Activated naive CD4-positive, alpha-beta T cell treated with anti-CD3 and anti-CD28 coated beads, Interleukin-2, amount 50 U/mL, for 72 hours (primary cell): ENCODE measurements at regions not wholly inside any gene's neighbourhood (a gene's known extent, or its start where the extent isn't known, plus 50 kb on each side); places are given as distances from the start of the nearest gene placed in this dataset.

ENCODE experiments used
- ATAC-seq, 2 donors: fragments of 150-1000 bp; cut with Tn5 transposase; 2 replicates each; pipeline ENCODE4 v1.10.0; 2021; ENCODE audit warnings: mild to moderate bottlenecking in 2 of 2, moderate library complexity in 2 of 2
- DNase-seq, 2 donors: peaks; one replicate each; pipeline ENCODE4 v3.0.0; 2021 to 2022; ENCODE audit warnings: low spot score in 2 of 2
- H3K27ac Mint-ChIP-seq, 2 donors: one replicate each; pipeline ENCODE4 v1.8.0; 2022; ENCODE audit warnings: mild to moderate bottlenecking in 2 of 2, mixed read lengths in 2 of 2
- H3K36me3 Mint-ChIP-seq, 2 donors: one replicate each; pipeline ENCODE4 v1.8.0; 2022; ENCODE audit warnings: mixed read lengths in 2 of 2
- H3K9me3 Mint-ChIP-seq, 2 donors: one replicate each; pipeline ENCODE4 v1.8.0; 2022; ENCODE audit warnings: mixed read lengths in 2 of 2

DNA sequence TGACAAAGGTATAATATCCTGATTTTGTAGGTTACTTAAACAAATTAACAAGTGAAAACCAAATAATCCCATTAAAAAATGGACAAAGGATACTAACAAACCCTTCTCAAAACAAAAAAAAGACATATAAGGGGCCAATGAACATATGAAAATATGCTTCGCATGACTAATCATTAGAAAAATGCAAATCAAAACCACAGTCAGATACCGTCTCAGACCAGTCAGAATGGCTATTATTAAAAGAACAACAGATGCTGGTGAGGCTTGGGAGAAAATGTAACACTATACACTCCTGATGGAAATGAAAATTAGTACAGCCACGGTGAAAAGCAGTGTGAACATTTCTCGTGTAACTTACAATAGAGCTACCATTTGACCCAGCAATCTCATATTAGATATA lies 1542.2 kb upstream of the CDH9 start:
- no peak for DNase-seq
- peaks cover 49 to 54% of the 10 kb centered on the region in 2 donors for H3K9me3 Mint-ChIP-seq
- H3K27ac Mint-ChIP-seq, result no peak overlapping the region
- peaks cover 7 to 11% of the 10 kb centered on the region in 2 donors for H3K36me3 Mint-ChIP-seq
- no peak for ATAC-seq

DNA sequence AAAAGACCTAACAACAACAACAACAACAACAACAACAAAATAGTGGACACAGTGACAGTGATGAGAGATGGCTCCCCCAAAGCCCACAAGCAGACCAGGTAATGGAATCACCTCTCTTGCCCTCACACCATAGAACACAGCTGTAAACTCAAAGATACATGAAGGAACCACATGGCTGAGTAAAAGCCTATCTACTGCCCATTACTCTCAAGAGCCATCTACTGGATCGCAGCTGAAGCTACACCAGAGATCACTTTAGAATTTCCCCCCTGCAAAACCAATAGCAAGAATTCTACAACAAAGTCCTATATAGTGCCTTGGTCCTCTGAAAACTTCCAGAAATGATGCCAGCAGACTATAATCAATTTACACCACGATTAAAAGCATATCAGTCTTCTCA lies 1537.6 kb upstream of the CDH9 start:
- H3K9me3 Mint-ChIP-seq, result peaks cover 57 to 59% of the 10 kb centered on the region in 2 donors
- ATAC-seq, result no peak
- no peak overlapping the region for H3K27ac Mint-ChIP-seq
- peaks cover 7 to 22% of the 10 kb centered on the region in 2 donors for H3K36me3 Mint-ChIP-seq
- no peak for DNase-seq

DNA sequence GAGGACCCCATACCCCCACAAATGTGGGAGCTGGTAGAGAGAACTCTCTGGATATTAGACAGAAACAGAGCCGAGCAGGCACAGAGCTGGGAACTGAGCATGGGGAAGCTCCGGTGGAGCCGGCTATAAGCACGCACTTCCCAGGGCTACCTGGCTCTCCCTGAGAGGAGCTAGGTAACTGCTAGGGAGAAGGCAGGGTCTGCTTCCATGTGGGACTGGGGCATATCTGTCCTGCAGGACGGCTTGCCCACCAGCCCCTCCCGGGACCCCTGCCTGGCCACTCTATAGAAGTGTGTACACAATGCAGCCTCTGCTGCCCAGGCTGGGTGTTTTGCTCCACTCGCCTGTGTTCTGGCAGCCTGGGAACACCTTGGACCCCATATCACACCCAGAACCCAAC lies 1537.0 kb upstream of the CDH9 start:
- Mint-ChIP-seq H3K9me3 (peaks cover 54 to 55% of the 10 kb centered on the region in 2 donors), H3K27ac (no peak overlapping the region), H3K36me3 (peaks cover 7 to 22% of the 10 kb centered on the region in 2 donors)
- DNase-seq (no peak), ATAC-seq (no peak)

DNA sequence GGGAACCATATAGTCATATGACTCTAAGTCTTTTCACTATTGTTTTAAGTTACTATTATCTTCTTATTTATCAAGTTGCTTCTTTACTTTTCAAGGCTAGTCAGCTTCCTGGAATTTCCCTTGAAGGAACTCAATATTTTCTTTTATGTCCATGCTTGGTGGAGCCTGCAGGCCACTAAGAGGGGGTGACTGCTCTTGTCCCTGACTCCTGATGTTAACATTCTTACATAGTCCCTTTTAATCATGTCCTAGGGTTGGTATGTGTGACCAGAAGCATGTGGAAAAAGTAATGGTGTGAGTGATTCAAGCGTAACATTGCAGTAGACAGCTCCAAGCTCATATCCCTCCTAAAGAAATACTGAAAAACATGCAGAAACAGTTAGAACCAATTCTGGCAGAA lies 1536.2 kb upstream of the CDH9 start:
- ATAC-seq (no peak), DNase-seq (no peak)
- Mint-ChIP-seq H3K36me3 (peaks cover 5 to 22% of the 10 kb centered on the region in 2 donors), H3K9me3 (peaks cover 49 to 53% of the 10 kb centered on the region in 2 donors), H3K27ac (no peak overlapping the region)

DNA sequence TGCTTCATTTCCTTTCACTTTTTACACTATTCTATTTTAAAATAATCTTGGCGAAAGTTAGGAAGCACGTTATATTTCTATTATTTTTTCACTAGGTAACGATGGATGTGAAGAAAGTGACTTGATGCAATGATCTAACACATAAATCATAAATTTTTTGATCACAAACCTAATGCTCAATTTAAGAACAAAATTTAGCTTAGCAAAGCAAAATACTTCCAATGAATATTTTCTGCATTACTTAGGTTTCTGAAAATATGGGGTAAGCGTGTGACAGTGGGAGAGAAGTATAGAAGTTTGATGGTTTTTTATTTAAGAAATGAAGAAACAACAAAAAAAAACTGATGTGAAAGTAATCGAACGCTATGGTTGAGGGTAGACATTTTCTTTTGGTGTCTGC lies 1528.7 kb upstream of the CDH9 start:
- no peak for DNase-seq

DNA sequence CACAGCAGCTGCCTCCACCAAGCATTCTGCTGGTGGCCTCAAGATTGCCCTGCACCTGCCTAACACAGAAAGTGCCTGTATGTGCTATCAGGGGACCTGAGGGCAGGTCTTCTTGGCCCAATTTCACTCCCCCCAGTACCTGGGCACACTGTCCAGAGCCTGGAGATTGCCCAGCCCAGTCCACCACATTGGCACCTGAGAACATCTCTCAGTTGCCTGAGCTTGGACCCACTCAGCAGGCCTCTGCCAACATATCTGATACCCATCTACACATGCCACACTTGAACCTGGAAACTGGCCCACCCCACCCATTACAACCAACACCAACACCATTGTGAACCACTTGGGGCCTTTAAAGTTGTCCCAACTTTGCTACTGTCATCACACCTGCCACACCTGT lies 1523.1 kb upstream of the CDH9 start:
- Mint-ChIP-seq H3K9me3 (peaks cover 26 to 31% of the 10 kb centered on the region in 2 donors), H3K27ac (no peak overlapping the region), H3K36me3 (peaks cover 0 to 7% of the 10 kb centered on the region in 2 donors)
- ATAC-seq (no peak), DNase-seq (no peak)

More for the DNA sequence above, 1528.7 kb upstream of the CDH9 start:
- Mint-ChIP-seq H3K36me3 (peaks cover 0 to under 1% of the 10 kb centered on the region in 2 donors), H3K27ac (no peak overlapping the region), H3K9me3 (peaks cover 20 to 24% of the 10 kb centered on the region in 2 donors)
- no peak for ATAC-seq

DNA sequence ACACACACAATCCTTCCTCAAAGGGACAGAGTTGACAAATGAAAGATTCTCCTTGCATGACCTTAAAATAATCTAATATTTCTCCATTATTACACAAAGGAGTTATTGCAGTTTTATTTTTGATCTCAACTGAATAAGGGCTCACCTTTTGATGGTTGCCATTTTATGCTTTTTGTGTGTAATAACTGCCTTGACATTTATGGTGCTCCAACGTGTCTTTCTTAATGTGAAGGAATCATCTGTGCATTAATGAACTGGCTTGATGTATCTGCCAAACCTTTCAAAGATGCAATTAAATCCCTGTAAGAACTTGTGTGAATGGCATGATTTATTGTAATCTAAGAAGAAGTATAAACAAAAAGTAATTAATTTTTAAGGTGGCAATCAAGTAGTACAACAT lies 1519.8 kb upstream of the CDH9 start:
- ATAC-seq (no peak), DNase-seq (no peak)
- Mint-ChIP-seq H3K9me3 (peaks cover 37 to 39% of the 10 kb centered on the region in 2 donors), H3K36me3 (peaks cover 0 to 7% of the 10 kb centered on the region in 2 donors), H3K27ac (no peak overlapping the region)

DNA sequence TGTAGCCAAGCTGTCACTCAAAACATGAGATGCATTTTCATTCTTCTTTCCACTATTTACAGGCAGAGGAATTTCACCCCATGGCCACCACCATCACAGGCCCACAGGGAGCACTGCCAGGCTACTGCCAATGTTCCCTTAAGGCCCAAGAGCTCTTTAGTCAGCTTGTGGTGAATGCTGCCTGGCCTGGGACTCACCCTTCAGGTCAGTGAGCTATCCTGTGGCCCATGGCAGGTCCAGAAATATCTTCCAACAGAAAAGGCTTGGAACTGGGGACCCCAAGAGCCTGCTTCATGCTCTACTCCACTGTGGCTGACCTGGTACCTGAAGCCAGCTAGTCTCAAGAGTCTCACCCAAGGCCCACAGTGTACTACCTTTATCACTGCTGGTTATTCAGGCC lies 1518.7 kb upstream of the CDH9 start:
- no peak overlapping the region for H3K27ac Mint-ChIP-seq
- DNase-seq, result no peak
- peaks cover 38 to 40% of the 10 kb centered on the region in 2 donors for H3K9me3 Mint-ChIP-seq
- no peak for ATAC-seq
- H3K36me3 Mint-ChIP-seq, result peaks cover 0 to 7% of the 10 kb centered on the region in 2 donors

DNA sequence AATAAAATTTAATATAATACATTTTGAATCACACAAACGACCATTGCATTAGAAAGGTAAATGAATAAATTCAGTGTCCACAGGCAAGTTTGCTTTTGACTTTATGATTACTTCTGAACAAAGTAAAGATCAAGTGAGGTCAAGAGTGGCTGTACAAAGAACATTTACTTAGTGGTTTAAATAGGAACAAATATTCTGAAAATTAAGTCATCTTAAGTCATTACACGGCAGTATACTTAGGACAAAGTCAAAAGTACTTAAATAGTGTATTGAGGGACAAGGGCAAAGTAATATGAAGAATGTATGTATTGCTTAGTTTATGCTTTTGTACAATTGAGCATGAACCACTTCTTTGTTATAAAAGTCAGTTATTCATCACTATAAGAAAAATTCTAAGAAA lies 1511.2 kb upstream of the CDH9 start:
- Mint-ChIP-seq H3K9me3 (peaks cover 12 to 21% of the 10 kb centered on the region in 2 donors), H3K36me3 (no peaks in the 10 kb centered on the region), H3K27ac (no peak overlapping the region)
- DNase-seq, result no peak
- no peak for ATAC-seq

DNA sequence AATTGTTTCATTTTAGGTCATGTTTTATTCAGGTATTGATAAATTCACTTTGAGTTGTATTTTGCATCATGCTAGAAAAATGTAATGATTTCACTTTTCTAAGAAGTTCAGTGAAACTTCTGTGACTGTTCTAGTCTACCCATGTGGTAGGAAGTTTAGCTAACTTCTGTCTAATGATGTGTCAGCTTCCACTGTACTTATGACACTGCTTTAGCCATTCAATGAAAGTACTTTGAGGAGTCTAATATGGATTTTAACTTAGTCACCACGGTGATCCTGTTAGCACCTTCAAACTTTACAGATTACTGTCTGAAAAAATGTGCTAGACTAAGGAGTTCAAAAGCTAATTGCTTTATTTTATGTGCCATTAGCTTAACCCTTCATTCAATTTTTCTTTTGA lies 1510.5 kb upstream of the CDH9 start:
- Mint-ChIP-seq H3K36me3 (no peaks in the 10 kb centered on the region), H3K9me3 (peaks cover 11 to 18% of the 10 kb centered on the region in 2 donors), H3K27ac (no peak overlapping the region)
- no peak for DNase-seq
- ATAC-seq, result no peak

DNA sequence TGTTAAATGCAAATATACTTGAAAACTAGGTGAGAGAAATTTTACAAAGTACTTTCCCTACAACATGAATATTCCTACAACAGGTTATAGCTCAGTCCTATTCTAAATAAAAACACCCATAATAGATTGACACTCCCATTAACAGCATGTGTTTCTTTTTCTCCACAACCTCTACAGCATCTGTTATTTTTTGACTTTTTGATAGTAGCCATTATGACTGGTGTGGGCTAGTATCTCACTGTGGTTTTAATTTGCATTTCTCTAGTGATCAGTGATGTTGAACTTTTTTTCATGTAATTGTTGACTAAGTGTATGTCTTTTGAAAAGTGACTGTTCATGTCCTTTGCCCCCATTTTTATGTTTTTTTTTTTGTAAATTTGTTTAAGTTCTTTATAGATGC lies 1506.1 kb upstream of the CDH9 start:
- no peak for DNase-seq
- ATAC-seq, result no peak
- H3K27ac Mint-ChIP-seq, result no peak overlapping the region
- no peaks in the 10 kb centered on the region for H3K36me3 Mint-ChIP-seq
- H3K9me3 Mint-ChIP-seq, result peaks cover 0 to 13% of the 10 kb centered on the region in 2 donors

DNA sequence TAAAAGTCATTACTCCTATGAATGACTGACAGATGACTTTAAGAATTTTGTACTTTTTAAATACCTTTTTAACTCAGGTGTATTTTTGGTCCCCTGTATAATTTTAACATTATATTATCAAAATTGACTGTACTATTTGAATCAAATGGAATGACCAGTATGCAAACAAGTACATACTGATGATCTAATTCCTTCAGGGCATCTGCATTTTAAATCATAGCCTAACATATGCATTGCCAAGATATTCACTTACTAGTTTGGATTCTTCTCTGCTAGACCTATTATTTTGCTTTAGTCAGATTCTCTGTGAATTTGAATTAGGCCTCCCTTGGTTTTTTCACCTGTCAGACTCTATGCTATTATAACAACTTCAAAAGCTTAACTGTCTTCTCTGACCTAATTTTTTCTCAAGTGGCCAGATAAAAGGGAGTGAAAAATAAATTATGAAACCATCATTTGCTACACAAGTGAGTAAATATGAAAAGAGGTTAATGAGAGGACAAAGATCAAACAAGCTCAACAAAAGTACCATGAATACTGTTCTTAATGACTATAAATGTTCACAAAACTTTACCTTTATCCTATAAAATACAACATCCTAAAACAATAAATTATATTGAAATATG lies 1505.2 kb upstream of the CDH9 start:
- DNase-seq (no peak), ATAC-seq (no peak)
- Mint-ChIP-seq H3K9me3 (peaks cover 0 to 10% of the 10 kb centered on the region in 2 donors), H3K27ac (no peak overlapping the region), H3K36me3 (no peaks in the 10 kb centered on the region)

DNA sequence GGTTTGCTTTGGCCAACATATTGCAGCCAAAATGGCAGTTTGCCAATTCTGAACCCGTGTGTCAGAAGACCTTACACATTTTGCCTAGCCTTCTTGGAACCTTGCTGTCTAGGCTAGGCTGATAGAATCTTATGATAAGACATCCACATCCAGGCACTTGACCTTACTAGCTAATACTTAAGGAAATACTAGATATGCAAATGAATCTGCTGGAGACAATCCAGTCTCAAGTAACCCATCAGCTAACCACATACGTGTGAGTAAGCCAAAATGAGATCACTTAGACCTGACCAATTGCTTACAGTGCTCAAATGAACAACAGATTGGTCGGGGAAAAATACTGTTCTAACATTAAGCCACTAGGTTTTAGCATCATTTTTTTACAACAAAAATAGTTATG lies 1504.6 kb upstream of the CDH9 start:
- DNase-seq (no peak), ATAC-seq (no peak)
- Mint-ChIP-seq H3K27ac (no peak overlapping the region), H3K36me3 (no peaks in the 10 kb centered on the region), H3K9me3 (peaks cover 0 to 10% of the 10 kb centered on the region in 2 donors)

DNA sequence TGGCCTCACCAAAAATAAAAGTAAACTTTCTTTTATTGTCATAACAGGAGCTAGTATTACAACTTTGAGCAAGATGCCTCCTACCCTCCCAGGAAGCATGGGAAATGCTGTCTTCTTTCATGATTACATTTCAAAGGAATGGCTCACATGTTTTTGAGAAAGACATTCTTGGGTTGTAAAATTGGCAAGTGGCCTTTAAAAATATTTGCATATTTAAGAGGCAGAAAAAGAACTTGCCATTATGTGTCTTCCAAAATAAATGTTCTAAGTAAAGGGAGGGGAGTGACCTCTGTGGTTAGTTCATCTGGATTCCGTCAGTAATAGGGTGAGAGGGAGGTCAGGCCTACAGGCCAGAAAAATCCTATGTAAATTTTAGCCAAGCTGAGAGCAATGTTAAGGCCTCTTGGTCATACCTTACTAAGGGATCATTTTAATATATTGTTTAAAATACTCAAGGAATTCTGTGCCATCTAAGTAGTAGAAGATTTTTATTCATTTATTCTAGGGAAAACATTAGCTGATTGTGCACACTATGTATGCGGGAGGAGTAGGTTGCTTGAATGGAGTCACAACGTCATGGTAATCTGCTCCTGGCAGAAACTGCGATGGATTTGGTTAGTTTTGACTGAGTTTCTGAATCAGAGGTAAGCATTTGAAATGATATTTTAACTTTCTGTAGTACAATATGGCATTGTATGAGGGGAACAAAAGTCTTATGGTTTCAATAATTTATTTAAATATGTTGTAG lies 1485.7 kb upstream of the CDH9 start:
- Mint-ChIP-seq H3K27ac (no peak overlapping the region), H3K36me3 (peaks cover 0 to 4% of the 10 kb centered on the region in 2 donors), H3K9me3 (peaks cover 22 to 34% of the 10 kb centered on the region in 2 donors)
- no peak for ATAC-seq
- DNase-seq, result no peak

DNA sequence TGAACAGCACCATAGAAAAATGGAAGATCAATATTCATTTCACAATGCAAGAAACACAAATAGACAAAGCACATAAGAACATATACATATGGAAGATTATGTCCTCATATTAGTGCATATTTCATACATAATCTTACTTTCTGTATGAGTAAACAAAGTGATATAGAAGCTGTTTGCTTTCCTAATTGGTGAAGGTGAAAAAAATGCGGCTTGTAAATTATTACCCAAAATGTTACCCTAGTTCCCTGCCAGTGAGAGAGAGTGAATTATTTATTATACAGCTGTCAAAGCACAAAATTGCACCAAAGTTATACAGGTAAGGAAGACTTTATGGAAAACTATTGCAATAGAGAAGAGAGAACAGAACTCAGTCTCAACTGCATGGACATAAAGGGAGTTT lies 1485.0 kb upstream of the CDH9 start:
- H3K27ac Mint-ChIP-seq, result no peak overlapping the region
- no peak for ATAC-seq
- H3K9me3 Mint-ChIP-seq, result peaks cover 22 to 30% of the 10 kb centered on the region in 2 donors
- DNase-seq, result no peak
- peaks cover 0 to 4% of the 10 kb centered on the region in 2 donors for H3K36me3 Mint-ChIP-seq

DNA sequence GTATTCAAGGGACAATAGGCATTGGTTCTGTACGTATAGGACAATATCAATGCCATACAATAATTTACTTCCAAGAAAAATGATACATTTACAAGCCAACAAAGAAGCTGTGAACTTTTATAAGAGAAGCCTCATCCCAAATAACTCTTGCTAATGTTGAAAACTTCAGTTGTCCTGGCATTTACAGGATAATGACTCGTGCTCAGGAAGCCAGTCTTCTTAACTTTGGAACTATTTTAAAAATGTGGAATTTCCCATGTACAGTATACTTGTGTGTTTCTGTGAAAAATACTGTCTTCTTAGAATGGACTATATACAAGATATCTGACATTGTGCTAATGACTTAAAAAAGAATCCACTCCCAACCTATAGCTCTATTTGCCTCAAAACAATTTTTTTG lies 1479.3 kb upstream of the CDH9 start:
- no peak overlapping the region for H3K27ac Mint-ChIP-seq
- H3K9me3 Mint-ChIP-seq, result peaks cover 19 to 22% of the 10 kb centered on the region in 2 donors
- DNase-seq (no peak), ATAC-seq (no peak)
- peaks cover 0 to 4% of the 10 kb centered on the region in 2 donors for H3K36me3 Mint-ChIP-seq

DNA sequence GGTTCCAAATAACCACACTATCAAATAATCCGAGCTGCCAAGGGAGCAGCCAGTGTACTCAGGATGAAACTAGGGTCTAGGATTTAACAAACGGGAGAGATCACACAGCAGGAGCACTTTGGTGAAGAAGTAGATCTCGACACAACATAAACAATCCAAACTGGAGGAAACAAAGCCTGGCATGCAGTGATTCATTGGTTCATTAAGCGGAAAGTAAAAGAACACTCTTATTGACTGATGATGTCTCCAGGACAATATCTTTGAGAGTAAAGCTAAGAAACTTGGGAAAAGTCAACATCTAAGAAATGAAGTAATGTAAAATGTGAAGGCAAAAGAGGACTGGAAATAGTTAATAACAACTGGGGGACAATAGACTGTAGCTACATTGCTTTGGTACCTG lies 1478.3 kb upstream of the CDH9 start:
- peaks cover 0 to 4% of the 10 kb centered on the region in 2 donors for H3K36me3 Mint-ChIP-seq
- peaks cover 19 to 22% of the 10 kb centered on the region in 2 donors for H3K9me3 Mint-ChIP-seq
- no peak overlapping the region for H3K27ac Mint-ChIP-seq
- no peak for ATAC-seq
- no peak for DNase-seq

DNA sequence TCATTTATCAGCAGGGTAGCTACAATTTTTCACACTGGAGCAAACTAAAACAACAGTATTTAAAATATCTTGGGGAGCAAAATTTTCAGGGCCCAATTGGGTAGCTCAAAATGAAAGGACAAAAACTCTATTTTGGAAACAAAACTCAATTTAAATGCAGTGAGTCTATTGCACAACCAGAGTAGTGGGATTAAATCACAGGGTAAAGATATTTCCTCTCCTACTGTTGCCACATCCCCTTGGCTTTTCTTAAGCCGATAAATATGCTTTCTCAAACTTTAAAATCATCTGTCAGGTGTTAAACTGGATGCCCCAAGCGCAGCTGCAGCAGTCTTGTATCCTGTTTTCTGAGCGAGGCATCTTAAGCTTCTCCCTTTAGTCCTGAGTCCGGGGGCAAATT lies 1474.3 kb upstream of the CDH9 start:
- DNase-seq, result no peak
- H3K9me3 Mint-ChIP-seq, result peaks cover 6 to 12% of the 10 kb centered on the region in 2 donors
- ATAC-seq, result no peak
- no peak overlapping the region for H3K27ac Mint-ChIP-seq
- no peaks in the 10 kb centered on the region for H3K36me3 Mint-ChIP-seq
